ENCODE measurements at regions not wholly inside any gene's neighbourhood (a gene's known extent, or its start where the extent isn't known, plus 50 kb on each side); places are given as distances from the start of the nearest gene placed in this dataset.

DNA sequence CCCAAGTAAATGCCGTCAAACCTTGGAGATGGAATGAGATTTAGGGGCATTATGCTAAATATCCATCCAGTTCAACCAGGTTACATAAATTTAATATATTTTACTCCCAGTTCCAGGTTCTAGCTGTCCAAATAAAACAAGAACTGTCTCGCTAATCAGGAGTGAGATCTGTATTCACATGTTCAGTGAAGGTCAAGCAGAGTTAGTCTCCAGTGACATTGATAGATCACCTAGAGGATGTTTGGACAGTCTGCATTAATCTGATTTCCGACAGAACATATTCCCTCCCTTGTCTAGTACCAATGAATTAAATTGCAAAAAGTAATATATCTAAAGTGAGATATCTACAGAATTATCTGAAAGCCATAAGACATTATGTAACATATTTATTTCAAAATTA is 979.4 kb upstream of the CNTNAP5 start:
- no peaks in the 10 kb centered on the region for H3K4me1 ChIP-seq (ENCODE audit: control insufficient read depth, insufficient read depth, low read length)
- H3K9ac ChIP-seq (ENCODE audit: low read depth, low read length) = no peak overlapping the region
- no peaks in the 10 kb centered on the region for H3K27me3 ChIP-seq (ENCODE audit: control insufficient read depth, insufficient read depth, low read length)
- H3K9me3 ChIP-seq (ENCODE audit: control insufficient read depth, insufficient read depth, low read length) = no peaks in the 10 kb centered on the region
- no peaks in the 10 kb centered on the region for H3K36me3 ChIP-seq (ENCODE audit: control insufficient read depth, insufficient read depth, low read length)
- no peak overlapping the region for H3K4me3 ChIP-seq (ENCODE audit: low read depth, low read length)

DNA sequence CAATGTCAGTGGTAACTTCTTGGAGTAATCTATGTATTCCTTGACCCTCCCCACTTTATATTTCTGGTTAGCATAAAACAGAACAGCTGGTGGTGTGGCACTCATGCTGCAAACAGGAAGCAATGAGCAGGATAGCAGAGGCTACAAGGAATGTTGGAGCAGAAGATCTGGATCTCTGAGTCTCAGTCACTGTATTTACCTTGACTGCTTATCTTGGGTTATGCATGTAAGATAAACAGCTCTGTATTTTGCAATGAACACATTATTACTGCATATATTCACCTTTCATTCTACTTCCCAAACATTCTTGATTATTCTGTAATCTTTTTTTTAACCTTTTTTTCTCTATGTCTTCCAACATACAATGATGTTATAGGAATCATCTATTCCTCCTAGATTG is 977.9 kb upstream of the CNTNAP5 start:
- Histone ChIP-seq H3K4me1 (ENCODE audit: control insufficient read depth, insufficient read depth, low read length) (no peaks in the 10 kb centered on the region), H3K27me3 (ENCODE audit: control insufficient read depth, insufficient read depth, low read length) (no peaks in the 10 kb centered on the region), H3K9me3 (ENCODE audit: control insufficient read depth, insufficient read depth, low read length) (no peaks in the 10 kb centered on the region), H3K4me3 (ENCODE audit: low read depth, low read length) (no peak overlapping the region), H3K36me3 (ENCODE audit: control insufficient read depth, insufficient read depth, low read length) (no peaks in the 10 kb centered on the region), H3K9ac (ENCODE audit: low read depth, low read length) (no peak overlapping the region)

DNA sequence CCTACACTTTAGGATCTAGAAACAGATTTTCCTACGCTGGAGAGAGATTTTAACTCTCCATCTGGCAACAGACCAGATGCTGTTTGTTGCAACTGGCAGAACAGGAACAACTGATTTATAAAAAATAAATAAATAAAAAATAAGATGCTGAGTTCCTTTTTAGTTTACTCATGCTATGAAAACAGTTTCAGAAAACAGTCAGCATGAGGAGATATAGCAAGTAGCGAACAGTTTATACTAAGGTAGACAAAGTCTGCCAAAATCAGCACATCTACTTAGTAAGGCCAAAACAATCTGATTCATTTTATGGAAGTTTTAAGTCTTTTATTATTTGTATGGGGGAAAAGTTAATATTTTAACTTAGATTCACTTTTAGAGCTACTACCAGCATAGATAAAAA is 974.0 kb upstream of the CNTNAP5 start:
- no peaks in the 10 kb centered on the region for H3K4me1 ChIP-seq (ENCODE audit: control insufficient read depth, insufficient read depth, low read length)
- H3K4me3 ChIP-seq (ENCODE audit: low read depth, low read length) = no peak overlapping the region
- H3K9me3 ChIP-seq (ENCODE audit: control insufficient read depth, insufficient read depth, low read length) = no peaks in the 10 kb centered on the region
- no peaks in the 10 kb centered on the region for H3K27me3 ChIP-seq (ENCODE audit: control insufficient read depth, insufficient read depth, low read length)
- no peaks in the 10 kb centered on the region for H3K36me3 ChIP-seq (ENCODE audit: control insufficient read depth, insufficient read depth, low read length)
- no peak overlapping the region for H3K9ac ChIP-seq (ENCODE audit: low read depth, low read length)

DNA sequence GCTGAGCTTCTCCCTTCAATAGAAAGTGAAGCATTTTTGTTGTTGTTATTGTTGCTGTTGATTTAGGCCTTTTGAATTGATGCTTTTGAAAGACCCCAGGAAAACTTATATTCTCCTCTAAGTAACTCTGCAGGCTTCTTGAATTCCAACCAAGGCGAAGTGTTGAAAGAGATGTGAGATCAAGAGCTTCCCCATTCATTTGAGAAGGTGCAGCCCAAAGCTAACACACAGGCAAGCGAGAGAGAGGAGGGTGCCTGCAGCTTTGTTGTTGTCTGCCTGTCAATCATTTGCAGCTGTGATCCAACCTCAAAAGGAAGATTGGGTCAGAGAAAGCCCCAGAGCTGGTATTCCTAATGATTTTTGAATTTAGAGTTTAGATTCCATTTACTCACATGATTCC is 963.6 kb upstream of the CNTNAP5 start:
- H3K4me3 ChIP-seq (ENCODE audit: low read depth, low read length) = no peak overlapping the region
- H3K9ac ChIP-seq (ENCODE audit: low read depth, low read length) = no peak overlapping the region
- H3K9me3 ChIP-seq (ENCODE audit: control insufficient read depth, insufficient read depth, low read length) = no peaks in the 10 kb centered on the region
- no peaks in the 10 kb centered on the region for H3K4me1 ChIP-seq (ENCODE audit: control insufficient read depth, insufficient read depth, low read length)
- no peaks in the 10 kb centered on the region for H3K27me3 ChIP-seq (ENCODE audit: control insufficient read depth, insufficient read depth, low read length)
- no peaks in the 10 kb centered on the region for H3K36me3 ChIP-seq (ENCODE audit: control insufficient read depth, insufficient read depth, low read length)

DNA sequence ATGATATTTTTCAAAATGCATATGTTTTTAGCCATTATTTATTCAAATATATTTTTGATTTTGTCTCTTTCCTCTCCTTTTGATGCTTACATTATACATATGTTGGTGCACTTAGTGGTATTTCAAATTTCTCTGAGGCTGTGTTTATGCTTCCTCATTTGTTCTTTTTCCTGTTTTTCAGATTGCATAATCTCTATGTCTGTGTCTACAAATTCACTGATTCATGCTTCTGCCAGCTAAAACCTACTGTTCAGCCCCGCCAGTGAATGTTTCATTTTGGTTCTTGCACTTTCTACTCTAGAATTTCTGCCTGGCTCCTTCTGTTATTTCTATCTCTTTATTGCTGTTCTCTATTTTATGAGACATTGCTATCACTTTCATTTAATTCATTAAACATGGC is 951.7 kb upstream of the CNTNAP5 start:
- H3K9ac ChIP-seq (ENCODE audit: low read depth, low read length) = no peak overlapping the region
- H3K9me3 ChIP-seq (ENCODE audit: control insufficient read depth, insufficient read depth, low read length) = no peaks in the 10 kb centered on the region
- no peaks in the 10 kb centered on the region for H3K4me1 ChIP-seq (ENCODE audit: control insufficient read depth, insufficient read depth, low read length)
- no peaks in the 10 kb centered on the region for H3K27me3 ChIP-seq (ENCODE audit: control insufficient read depth, insufficient read depth, low read length)
- no peaks in the 10 kb centered on the region for H3K36me3 ChIP-seq (ENCODE audit: control insufficient read depth, insufficient read depth, low read length)
- H3K4me3 ChIP-seq (ENCODE audit: low read depth, low read length) = no peak overlapping the region

DNA sequence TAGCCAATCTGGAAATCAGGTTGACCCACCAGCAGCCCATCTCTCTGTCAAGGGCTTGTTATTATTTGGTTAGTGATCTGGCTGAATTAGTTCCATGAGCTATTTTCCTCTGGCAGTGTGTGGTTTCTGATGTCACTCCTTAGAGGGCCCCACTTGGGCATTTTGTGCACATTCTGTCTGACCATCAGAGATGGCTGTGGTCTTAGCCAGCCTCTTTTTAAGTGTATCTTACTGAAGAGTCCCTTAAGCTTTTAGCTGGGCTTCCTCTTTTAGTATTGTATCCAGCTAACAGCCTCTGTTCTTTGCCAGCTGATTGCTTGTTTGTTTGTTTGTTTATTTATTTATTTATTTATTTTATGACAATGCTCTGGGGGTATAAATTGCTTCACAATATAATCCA is 951.1 kb upstream of the CNTNAP5 start:
- H3K9ac ChIP-seq (ENCODE audit: low read depth, low read length) = no peak overlapping the region

DNA sequence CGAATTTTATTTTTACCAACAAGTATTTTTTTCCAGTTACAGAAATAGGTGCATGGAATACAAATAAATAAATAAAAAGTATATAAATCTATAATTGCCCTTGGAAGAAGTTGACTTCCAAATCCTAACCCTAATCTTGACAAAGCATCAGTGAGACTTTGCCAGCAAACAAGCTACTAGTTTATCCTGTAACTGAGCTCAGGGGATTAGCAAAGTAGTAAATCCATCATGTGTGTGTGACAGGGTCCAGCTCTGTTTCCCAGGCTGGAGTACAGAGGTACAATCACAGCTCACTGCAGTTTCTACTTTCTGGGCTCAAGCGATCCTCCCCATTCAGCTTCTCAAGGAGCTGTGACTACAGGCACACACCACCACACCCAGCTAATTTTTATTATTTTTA is 948.0 kb upstream of the CNTNAP5 start:
- no peak overlapping the region for H3K4me3 ChIP-seq (ENCODE audit: low read depth, low read length)
- H3K9me3 ChIP-seq (ENCODE audit: control insufficient read depth, insufficient read depth, low read length) = no peaks in the 10 kb centered on the region
- H3K4me1 ChIP-seq (ENCODE audit: control insufficient read depth, insufficient read depth, low read length) = no peaks in the 10 kb centered on the region
- no peak overlapping the region for H3K9ac ChIP-seq (ENCODE audit: low read depth, low read length)
- no peaks in the 10 kb centered on the region for H3K27me3 ChIP-seq (ENCODE audit: control insufficient read depth, insufficient read depth, low read length)
- no peaks in the 10 kb centered on the region for H3K36me3 ChIP-seq (ENCODE audit: control insufficient read depth, insufficient read depth, low read length)

More for the DNA sequence above, 951.1 kb upstream of the CNTNAP5 start:
- H3K4me3 ChIP-seq (ENCODE audit: low read depth, low read length) = no peak overlapping the region
- H3K4me1 ChIP-seq (ENCODE audit: control insufficient read depth, insufficient read depth, low read length) = no peaks in the 10 kb centered on the region
- H3K36me3 ChIP-seq (ENCODE audit: control insufficient read depth, insufficient read depth, low read length) = no peaks in the 10 kb centered on the region
- no peaks in the 10 kb centered on the region for H3K9me3 ChIP-seq (ENCODE audit: control insufficient read depth, insufficient read depth, low read length)
- no peaks in the 10 kb centered on the region for H3K27me3 ChIP-seq (ENCODE audit: control insufficient read depth, insufficient read depth, low read length)

DNA sequence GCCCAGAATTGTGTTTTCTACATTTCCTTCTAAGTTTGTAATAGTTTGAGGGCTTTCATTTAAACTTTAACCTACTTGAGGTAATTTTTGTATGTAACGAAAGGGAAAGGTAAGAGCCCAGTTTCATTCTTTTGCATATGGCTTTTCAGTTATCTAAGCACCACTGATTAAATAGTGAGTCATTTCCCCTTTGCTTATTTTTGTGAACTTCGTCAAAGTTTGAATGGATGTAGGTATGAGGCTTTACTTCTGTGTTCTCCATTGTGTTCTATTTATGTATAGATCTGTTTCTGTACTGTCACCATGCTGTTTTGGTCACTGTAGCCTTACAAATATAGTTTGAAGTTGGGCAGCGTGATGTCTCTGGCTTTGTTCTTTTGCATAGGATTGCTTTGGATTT is 944.8 kb upstream of the CNTNAP5 start:
- Histone ChIP-seq H3K4me3 (ENCODE audit: low read depth, low read length) (no peak overlapping the region), H3K4me1 (ENCODE audit: control insufficient read depth, insufficient read depth, low read length) (no peaks in the 10 kb centered on the region), H3K36me3 (ENCODE audit: control insufficient read depth, insufficient read depth, low read length) (no peaks in the 10 kb centered on the region), H3K9ac (ENCODE audit: low read depth, low read length) (no peak overlapping the region), H3K27me3 (ENCODE audit: control insufficient read depth, insufficient read depth, low read length) (no peaks in the 10 kb centered on the region), H3K9me3 (ENCODE audit: control insufficient read depth, insufficient read depth, low read length) (no peaks in the 10 kb centered on the region)

DNA sequence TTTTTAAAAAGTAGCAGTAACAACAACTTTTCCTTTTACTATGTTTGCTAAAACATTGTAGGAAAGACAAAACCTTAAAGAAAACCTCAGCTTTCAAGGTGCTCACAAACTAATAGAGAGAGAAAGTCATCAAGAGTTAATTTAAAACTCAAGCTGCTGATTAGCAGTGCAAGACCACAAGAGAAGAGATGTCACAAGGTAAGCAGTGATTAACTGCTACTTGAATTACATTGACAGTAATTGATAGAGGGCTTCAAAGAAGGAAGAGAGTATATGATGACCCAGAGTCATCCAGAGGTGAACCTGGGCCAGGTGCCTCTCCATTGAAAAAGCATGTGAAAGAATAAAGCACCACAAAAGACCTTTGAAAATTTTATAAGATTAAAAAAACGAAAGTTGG is 939.6 kb upstream of the CNTNAP5 start:
- Histone ChIP-seq H3K36me3 (ENCODE audit: control insufficient read depth, insufficient read depth, low read length) (no peaks in the 10 kb centered on the region), H3K9me3 (ENCODE audit: control insufficient read depth, insufficient read depth, low read length) (no peaks in the 10 kb centered on the region), H3K27me3 (ENCODE audit: control insufficient read depth, insufficient read depth, low read length) (no peaks in the 10 kb centered on the region), H3K4me3 (ENCODE audit: low read depth, low read length) (no peak overlapping the region), H3K4me1 (ENCODE audit: control insufficient read depth, insufficient read depth, low read length) (no peaks in the 10 kb centered on the region), H3K9ac (ENCODE audit: low read depth, low read length) (no peak overlapping the region)

DNA sequence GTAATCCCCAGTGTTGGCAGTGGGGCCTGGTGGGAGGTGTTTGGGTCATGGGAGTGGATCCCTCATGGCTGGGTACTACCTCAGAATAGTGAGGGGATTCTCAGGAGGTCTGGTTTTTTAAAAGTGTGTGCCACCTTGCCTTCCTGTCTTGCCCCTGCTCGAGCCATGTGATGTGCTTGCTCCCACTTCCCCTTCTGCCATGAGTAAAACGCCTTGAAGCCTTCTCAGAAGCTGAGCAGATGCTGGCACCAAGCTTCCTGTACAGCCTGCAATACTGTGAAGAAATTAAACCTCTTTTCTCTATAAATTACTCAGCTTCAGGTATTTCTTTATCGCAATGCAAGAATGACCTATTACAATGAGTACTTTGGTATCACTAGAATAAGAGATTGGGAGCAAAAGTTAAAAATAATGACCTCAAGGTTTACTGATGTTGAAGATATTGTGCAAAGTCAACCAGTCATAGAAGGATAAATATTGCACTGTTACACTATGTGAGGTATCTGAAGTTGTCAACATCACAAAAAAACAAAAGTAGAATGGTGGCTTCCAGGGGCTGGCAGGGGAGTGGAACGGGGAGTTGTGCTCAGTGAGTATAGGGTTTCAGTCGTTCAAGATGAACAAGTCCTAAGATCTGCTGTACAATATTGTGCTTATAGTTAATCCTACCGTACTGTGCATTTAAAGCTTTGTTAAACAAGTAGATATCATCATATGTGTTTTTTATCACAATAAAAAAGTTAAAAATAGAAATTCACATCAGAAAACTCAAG is 938.3 kb upstream of the CNTNAP5 start:
- H3K9me3 ChIP-seq (ENCODE audit: control insufficient read depth, insufficient read depth, low read length) = no peaks in the 10 kb centered on the region

DNA sequence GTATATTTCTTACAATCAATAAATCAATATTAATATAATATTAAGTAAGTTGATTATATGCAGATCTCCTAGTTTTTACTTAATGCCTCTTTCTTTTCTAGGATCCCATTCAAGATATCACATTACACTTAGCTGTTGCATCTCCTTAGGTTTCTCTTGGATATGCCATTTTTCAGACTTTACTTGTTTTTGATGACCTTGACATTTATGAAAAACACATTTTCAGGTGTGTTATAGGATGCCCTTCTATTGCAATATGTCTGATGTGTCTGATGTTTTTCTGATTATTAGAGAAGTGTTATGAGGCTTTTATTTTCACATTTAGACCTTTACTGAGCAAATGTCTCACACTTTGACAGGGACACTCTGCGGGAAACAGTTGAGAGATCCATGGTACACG is 933.6 kb upstream of the CNTNAP5 start:
- H3K9ac ChIP-seq (ENCODE audit: low read depth, low read length) = no peak overlapping the region
- no peak overlapping the region for H3K4me3 ChIP-seq (ENCODE audit: low read depth, low read length)
- no peaks in the 10 kb centered on the region for H3K4me1 ChIP-seq (ENCODE audit: control insufficient read depth, insufficient read depth, low read length)
- no peaks in the 10 kb centered on the region for H3K36me3 ChIP-seq (ENCODE audit: control insufficient read depth, insufficient read depth, low read length)
- no peaks in the 10 kb centered on the region for H3K27me3 ChIP-seq (ENCODE audit: control insufficient read depth, insufficient read depth, low read length)
- no peaks in the 10 kb centered on the region for H3K9me3 ChIP-seq (ENCODE audit: control insufficient read depth, insufficient read depth, low read length)

More for the DNA sequence above, 938.3 kb upstream of the CNTNAP5 start:
- no peaks in the 10 kb centered on the region for H3K4me1 ChIP-seq (ENCODE audit: control insufficient read depth, insufficient read depth, low read length)
- no peak overlapping the region for H3K9ac ChIP-seq (ENCODE audit: low read depth, low read length)
- H3K4me3 ChIP-seq (ENCODE audit: low read depth, low read length) = no peak overlapping the region
- no peaks in the 10 kb centered on the region for H3K36me3 ChIP-seq (ENCODE audit: control insufficient read depth, insufficient read depth, low read length)
- H3K27me3 ChIP-seq (ENCODE audit: control insufficient read depth, insufficient read depth, low read length) = no peaks in the 10 kb centered on the region

DNA sequence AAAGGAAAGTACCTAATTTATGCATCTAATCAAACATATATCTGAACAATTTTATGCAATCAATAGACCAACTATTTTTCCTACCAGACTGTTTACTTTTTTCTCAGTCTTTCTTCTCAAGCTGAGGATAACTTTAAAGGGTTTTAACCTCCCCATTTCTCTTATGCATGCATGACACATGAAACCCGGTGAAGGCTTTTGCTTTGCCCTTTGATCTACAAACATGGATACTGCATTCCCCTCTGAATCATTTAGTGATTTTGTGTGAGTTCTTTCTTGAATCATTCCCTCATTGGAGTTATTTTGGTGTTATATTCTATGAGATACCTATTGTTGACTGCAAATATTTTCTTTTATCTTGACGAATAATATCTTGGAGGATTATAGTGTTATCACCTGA is 931.9 kb upstream of the CNTNAP5 start:
- no peaks in the 10 kb centered on the region for H3K9me3 ChIP-seq (ENCODE audit: control insufficient read depth, insufficient read depth, low read length)
- H3K9ac ChIP-seq (ENCODE audit: low read depth, low read length) = no peak overlapping the region
- H3K4me3 ChIP-seq (ENCODE audit: low read depth, low read length) = no peak overlapping the region
- H3K4me1 ChIP-seq (ENCODE audit: control insufficient read depth, insufficient read depth, low read length) = no peaks in the 10 kb centered on the region
- H3K27me3 ChIP-seq (ENCODE audit: control insufficient read depth, insufficient read depth, low read length) = no peaks in the 10 kb centered on the region
- no peaks in the 10 kb centered on the region for H3K36me3 ChIP-seq (ENCODE audit: control insufficient read depth, insufficient read depth, low read length)

All from iPS-15b (cell line).